Natural killer cell (primary cell): ENCODE measurements at regions not wholly inside any gene's neighbourhood (a gene's known extent, or its start where the extent isn't known, plus 50 kb on each side); places are given as distances from the start of the nearest gene placed in this dataset.

Experiments
- ATAC-seq, 3 donors: fragments of 150-1000 bp in 2 of 3; fragments of 200-7000 bp in 1 of 3; cut with Tn5 transposase; 1 replicate in 1 of 3; 2 replicates in 2 of 3; pipeline ENCODE4 v1.10.0; 2021; ENCODE audit warnings: mild to moderate bottlenecking in 2 of 3, moderate library complexity in 2 of 3
- DNase-seq, 2 donors: peaks; one replicate each; pipeline versions ENCODE4 v3.0.0 to v3.0.0-alpha.2; 2013 to 2021; ENCODE audit warnings: mixed read lengths in 1 of 2
- H3K27ac ChIP-seq: one replicate; pipeline ENCODE4 v1.5.1; 2013; ENCODE audit warnings: mild to moderate bottlenecking, low read length
- H3K27me3 ChIP-seq: one replicate; pipeline ENCODE4 v1.6.1; 2013; ENCODE audit warnings: low read length; ENCODE audit not compliant: control insufficient read depth, insufficient read depth
- H3K36me3 ChIP-seq: one replicate; pipeline ENCODE4 v1.6.1; 2013; ENCODE audit warnings: low read length; ENCODE audit not compliant: control insufficient read depth, insufficient read depth
- H3K4me1 ChIP-seq: one replicate; pipeline ENCODE4 v1.6.1; 2013; ENCODE audit warnings: low read length; ENCODE audit not compliant: control insufficient read depth, insufficient read depth
- H3K4me3 ChIP-seq: one replicate; pipeline ENCODE4 v1.5.1; 2013; ENCODE audit warnings: low read length
- H3K9me3 ChIP-seq: one replicate; pipeline ENCODE4 v1.6.1; 2013; ENCODE audit warnings: low read length; ENCODE audit not compliant: control insufficient read depth, insufficient read depth
- H3K27ac Mint-ChIP-seq, 2 donors: one replicate each; pipeline ENCODE4 v1.8.0; 2022; ENCODE audit warnings: mild to moderate bottlenecking in 2 of 2, mixed read lengths in 2 of 2, moderate library complexity in 1 of 2
- H3K27me3 Mint-ChIP-seq, 2 donors: one replicate each; pipeline ENCODE4 v1.8.0; 2022; ENCODE audit warnings: low read depth in 2 of 2, mixed read lengths in 2 of 2
- H3K36me3 Mint-ChIP-seq: one replicate; pipeline ENCODE4 v1.8.0; 2022; ENCODE audit warnings: mixed read lengths
- H3K4me1 Mint-ChIP-seq, 2 donors: one replicate each; pipeline ENCODE4 v1.8.0; 2022; ENCODE audit warnings: mixed read lengths in 2 of 2
- H3K4me3 Mint-ChIP-seq: one replicate; pipeline ENCODE4 v1.8.0; 2022; ENCODE audit warnings: mild to moderate bottlenecking, moderate library complexity, mixed read lengths
- H3K9me3 Mint-ChIP-seq, 2 donors: one replicate each; pipeline ENCODE4 v1.8.0; 2022; ENCODE audit warnings: mixed read lengths in 2 of 2
- WGBS: methylation state at CpG from one replicate; pipeline ENCODE4 v1.1.7; 2013; ENCODE audit warnings: missing lambda C conversion rate; ENCODE audit not compliant: insufficient coverage; 5-methylcytosine and 5-hydroxymethylcytosine counted together
- intact Hi-C: fragments of 100-400 bp; cut with micrococcal nuclease; formaldehyde crosslinking; loops from one replicate; pipeline ENCODE4 v1.14.2; 2022
- TF ChIP-seq, protein P1 (sequence below): fragments of 200-600 bp; IDR thresholded peaks from one replicate; pipeline ENCODE4 v1.8.0; 2022; ENCODE audit warnings: antibody characterized with exemption

DNA sequence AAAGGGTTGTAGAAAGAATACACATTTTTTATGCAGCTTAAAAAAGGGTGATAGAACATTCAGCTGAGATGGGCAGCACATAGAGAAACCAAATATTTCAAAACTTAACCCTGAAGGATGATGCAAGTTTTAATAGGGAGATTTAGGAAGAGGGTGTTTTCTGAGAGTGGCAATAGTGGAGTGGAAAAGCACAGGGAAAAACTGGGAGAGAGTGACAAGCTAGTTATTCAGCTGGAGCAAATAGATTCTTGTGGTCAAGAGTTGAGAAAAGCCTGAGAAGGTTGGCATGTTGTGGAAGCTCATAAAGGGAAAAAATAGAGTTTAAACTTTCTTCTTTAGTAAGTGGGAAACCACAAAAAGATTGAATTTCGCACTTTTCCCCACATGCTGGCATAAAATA is 359.6 kb upstream of the PITX2 start:
- ATAC-seq (no peak), DNase-seq (no peak)
- H3K36me3 ChIP-seq, result no peaks in the 10 kb centered on the region
- Mint-ChIP-seq H3K4me1 (no peaks in the 10 kb centered on the region), H3K36me3 (no peaks in the 10 kb centered on the region), H3K4me3 (no peak overlapping the region), H3K9me3 (peaks cover 5 to 9% of the 10 kb centered on the region in 2 donors), H3K27ac (no peak overlapping the region), H3K27me3 (no peaks in the 10 kb centered on the region)
- H3K27ac ChIP-seq, result no peak overlapping the region
- H3K4me1 ChIP-seq, result no peaks in the 10 kb centered on the region
- TF ChIP-seq, protein P1, sequence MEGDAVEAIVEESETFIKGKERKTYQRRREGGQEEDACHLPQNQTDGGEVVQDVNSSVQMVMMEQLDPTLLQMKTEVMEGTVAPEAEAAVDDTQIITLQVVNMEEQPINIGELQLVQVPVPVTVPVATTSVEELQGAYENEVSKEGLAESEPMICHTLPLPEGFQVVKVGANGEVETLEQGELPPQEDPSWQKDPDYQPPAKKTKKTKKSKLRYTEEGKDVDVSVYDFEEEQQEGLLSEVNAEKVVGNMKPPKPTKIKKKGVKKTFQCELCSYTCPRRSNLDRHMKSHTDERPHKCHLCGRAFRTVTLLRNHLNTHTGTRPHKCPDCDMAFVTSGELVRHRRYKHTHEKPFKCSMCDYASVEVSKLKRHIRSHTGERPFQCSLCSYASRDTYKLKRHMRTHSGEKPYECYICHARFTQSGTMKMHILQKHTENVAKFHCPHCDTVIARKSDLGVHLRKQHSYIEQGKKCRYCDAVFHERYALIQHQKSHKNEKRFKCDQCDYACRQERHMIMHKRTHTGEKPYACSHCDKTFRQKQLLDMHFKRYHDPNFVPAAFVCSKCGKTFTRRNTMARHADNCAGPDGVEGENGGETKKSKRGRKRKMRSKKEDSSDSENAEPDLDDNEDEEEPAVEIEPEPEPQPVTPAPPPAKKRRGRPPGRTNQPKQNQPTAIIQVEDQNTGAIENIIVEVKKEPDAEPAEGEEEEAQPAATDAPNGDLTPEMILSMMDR, result no peak
- no CpG with 5 or more reads among the region's 1 CpG for WGBS
- no peaks in the 10 kb centered on the region for H3K27me3 ChIP-seq
- H3K9me3 ChIP-seq, result no peaks in the 10 kb centered on the region
- intact Hi-C loops, result no loop called here
- H3K4me3 ChIP-seq, result no peak overlapping the region

DNA sequence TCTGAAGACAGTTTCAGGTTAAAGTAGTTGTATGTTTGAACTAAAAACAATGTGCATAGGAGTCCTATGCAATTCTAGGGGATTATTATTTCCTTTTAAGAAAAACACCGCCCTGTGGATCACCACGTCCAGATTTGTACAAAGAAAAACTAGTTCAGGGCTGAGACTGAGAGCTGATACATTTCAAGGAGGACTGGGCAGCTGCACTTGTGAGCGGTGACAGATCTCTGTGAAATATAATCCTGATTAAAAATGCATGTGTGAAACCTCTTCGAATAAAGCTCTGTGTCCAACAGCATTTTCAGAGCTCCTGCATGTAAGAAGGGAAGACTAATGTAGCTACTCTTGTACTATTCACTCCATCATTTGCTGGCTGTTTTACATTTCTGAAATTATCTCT is 365.8 kb upstream of the PITX2 start:
- Histone ChIP-seq H3K36me3 (no peaks in the 10 kb centered on the region), H3K9me3 (no peaks in the 10 kb centered on the region), H3K4me3 (no peak overlapping the region), H3K27me3 (no peaks in the 10 kb centered on the region), H3K27ac (no peak overlapping the region), H3K4me1 (no peaks in the 10 kb centered on the region)
- no peaks in the 10 kb centered on the region for H3K36me3 Mint-ChIP-seq
- H3K9me3 Mint-ChIP-seq, result peaks cover 0 to 2% of the 10 kb centered on the region in 2 donors
- no peaks in the 10 kb centered on the region for H3K27me3 Mint-ChIP-seq
- no peak overlapping the region for H3K27ac Mint-ChIP-seq
- H3K4me1 Mint-ChIP-seq, result no peaks in the 10 kb centered on the region
- DNase-seq (no peak), ATAC-seq (no peak)
- intact Hi-C loops, result no loop called here
- 74% methylated on average over 4 of the region's 4 CpGs for WGBS
- H3K4me3 Mint-ChIP-seq, result no peak overlapping the region
- TF ChIP-seq, protein P1, result no peak

DNA sequence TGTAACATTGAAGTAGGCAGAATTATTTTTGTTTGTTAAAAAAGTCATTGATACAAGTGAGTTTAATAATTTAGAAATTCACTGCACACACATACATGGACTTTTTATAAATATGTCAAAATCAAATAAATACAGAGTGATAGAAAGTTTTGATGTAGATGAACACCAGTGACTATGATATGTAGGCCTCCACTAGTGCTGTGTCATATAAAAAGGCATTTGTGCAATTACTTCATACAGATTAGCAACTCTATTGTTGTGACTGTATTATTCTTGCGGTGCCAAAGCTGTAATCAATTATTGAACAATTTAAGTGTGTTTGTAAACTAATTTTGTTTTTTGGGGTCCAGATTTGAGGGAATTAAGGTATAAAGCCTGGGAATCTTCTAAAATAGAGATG is 366.2 kb upstream of the PITX2 start:
- Mint-ChIP-seq H3K9me3 (peaks cover 0 to 2% of the 10 kb centered on the region in 2 donors), H3K4me3 (no peak overlapping the region), H3K4me1 (no peaks in the 10 kb centered on the region), H3K36me3 (no peaks in the 10 kb centered on the region), H3K27me3 (no peaks in the 10 kb centered on the region), H3K27ac (no peak overlapping the region)
- Histone ChIP-seq H3K4me3 (no peak overlapping the region), H3K27ac (no peak overlapping the region), H3K4me1 (no peaks in the 10 kb centered on the region), H3K36me3 (no peaks in the 10 kb centered on the region), H3K27me3 (no peaks in the 10 kb centered on the region), H3K9me3 (no peaks in the 10 kb centered on the region)
- no peak for ATAC-seq
- intact Hi-C loops, result no loop called here
- DNase-seq, result no peak
- TF ChIP-seq, protein P1, result no peak
- no CpG with 5 or more reads among the region's 1 CpG for WGBS

DNA sequence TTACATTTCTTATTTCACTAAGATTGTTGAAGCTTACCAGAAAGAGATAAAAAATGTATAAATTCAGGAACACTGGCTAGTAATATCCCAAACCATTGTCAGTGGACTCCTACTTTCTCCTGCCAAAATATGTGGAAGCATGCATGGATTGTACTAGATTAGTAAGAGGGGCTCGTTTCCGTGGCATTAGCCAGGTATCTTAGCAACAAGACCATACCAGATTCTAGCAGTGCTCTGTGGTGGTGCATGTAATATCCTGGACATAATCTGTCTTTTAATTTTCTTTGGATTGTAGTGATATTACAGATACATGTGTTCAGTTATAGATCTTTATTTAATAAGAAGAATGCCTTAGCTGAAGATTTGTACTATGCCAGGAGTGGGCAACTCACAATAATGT is 371.9 kb upstream of the PITX2 start:
- no peak for DNase-seq
- WGBS, result 56% methylated on average over 2 of the region's 2 CpGs
- Mint-ChIP-seq H3K4me3 (no peak overlapping the region), H3K27ac (no peak overlapping the region), H3K36me3 (no peaks in the 10 kb centered on the region), H3K27me3 (no peaks in the 10 kb centered on the region), H3K9me3 (no peaks in the 10 kb centered on the region), H3K4me1 (no peaks in the 10 kb centered on the region)
- H3K4me3 ChIP-seq, result no peak overlapping the region
- intact Hi-C loops, result no loop called here
- H3K4me1 ChIP-seq, result no peaks in the 10 kb centered on the region
- no peaks in the 10 kb centered on the region for H3K36me3 ChIP-seq
- H3K9me3 ChIP-seq, result no peaks in the 10 kb centered on the region
- no peaks in the 10 kb centered on the region for H3K27me3 ChIP-seq
- TF ChIP-seq, protein P1, result no peak
- H3K27ac ChIP-seq, result no peak overlapping the region
- ATAC-seq, result no peak
